Fibroblast of lung (primary cell): ENCODE measurements at regions not wholly inside any gene's neighbourhood (a gene's known extent, or its start where the extent isn't known, plus 50 kb on each side); places are given as distances from the start of the nearest gene placed in this dataset.

ENCODE experiments used
- DNase-seq, 2 donors: peaks; one replicate each; pipeline versions ENCODE4 v3.0.0 to v3.0.0-alpha.2; 2010; ENCODE audit warnings: low read depth in 2 of 2
- H2AFZ ChIP-seq: 2 replicates; pipeline ENCODE4 v1.5.1; 2012; ENCODE audit warnings: low read length, control low read depth, inconsistent platforms
- H3K27ac ChIP-seq: 2 replicates; pipeline ENCODE4 v1.5.1; 2011; ENCODE audit warnings: low read length, control low read depth; ENCODE audit not compliant: insufficient read depth
- H3K27me3 ChIP-seq: 2 replicates; pipeline ENCODE4 v1.5.1; 2011; ENCODE audit warnings: mild to moderate bottlenecking, low read length; ENCODE audit not compliant: control insufficient read depth, insufficient read depth
- H3K36me3 ChIP-seq: 2 replicates; pipeline ENCODE4 v1.5.1; 2011; ENCODE audit warnings: low read length; ENCODE audit not compliant: control insufficient read depth, insufficient read depth
- H3K4me1 ChIP-seq: 2 replicates; pipeline ENCODE4 v1.5.1; 2011; ENCODE audit warnings: low read length; ENCODE audit not compliant: control insufficient read depth, insufficient read depth; ENCODE audit errors: extremely low read depth
- H3K4me2 ChIP-seq: 2 replicates; pipeline ENCODE4 v1.5.1; 2011; ENCODE audit warnings: low read length, control low read depth; ENCODE audit not compliant: insufficient read depth; ENCODE audit errors: extremely low read depth
- H3K4me3 ChIP-seq, 4 experiments: fragments of 200-600 bp in 1 of 4; sonication (generic) in 1 of 4; replicated peaks in 1 of 4; 2 replicates each; pipeline ENCODE4 v1.5.1; 2011 to 2016; ENCODE audit warnings: low read length in 4 of 4, low read depth in 3 of 4, mild to moderate bottlenecking in 3 of 4, control low read depth in 2 of 4, inconsistent platforms in 1 of 4, mixed read lengths in 1 of 4; ENCODE audit not compliant: insufficient read depth in 1 of 4; ENCODE audit errors: control extremely low read depth in 1 of 4
- H3K79me2 ChIP-seq: 2 replicates; pipeline ENCODE4 v1.5.1; 2012; ENCODE audit warnings: mild to moderate bottlenecking, low read length, inconsistent platforms; ENCODE audit not compliant: control insufficient read depth, insufficient read depth
- H3K9ac ChIP-seq: 2 replicates; pipeline ENCODE4 v1.5.1; 2011; ENCODE audit warnings: mild to moderate bottlenecking, low read length, control low read depth; ENCODE audit not compliant: insufficient read depth
- H3K9me3 ChIP-seq: 2 replicates; pipeline ENCODE4 v1.5.1; 2012; ENCODE audit warnings: low read depth, low read length; ENCODE audit not compliant: control insufficient read depth, insufficient read depth
- H4K20me1 ChIP-seq: 2 replicates; pipeline ENCODE4 v1.5.1; 2011; ENCODE audit warnings: low read length; ENCODE audit not compliant: control insufficient read depth, insufficient read depth; ENCODE audit errors: extremely low read depth
- CTCF ChIP-seq, 2 donors: IDR thresholded peaks in 1 of 2; conservative IDR thresholded peaks in 1 of 2; 1 replicate in 1 of 2; 2 replicates in 1 of 2; pipeline ENCODE4 v1.5.1; 2011 to 2012; ENCODE audit warnings: low read length in 2 of 2, control low read depth in 1 of 2, inconsistent platforms in 1 of 2, low read depth in 1 of 2, mild to moderate bottlenecking in 1 of 2
- EZH2 ChIP-seq: IDR thresholded peaks from 2 replicates; pipeline ENCODE4 v1.5.1; 2012; ENCODE audit warnings: low read length, control low read depth, mild to moderate bottlenecking; ENCODE audit errors: missing control alignments

DNA sequence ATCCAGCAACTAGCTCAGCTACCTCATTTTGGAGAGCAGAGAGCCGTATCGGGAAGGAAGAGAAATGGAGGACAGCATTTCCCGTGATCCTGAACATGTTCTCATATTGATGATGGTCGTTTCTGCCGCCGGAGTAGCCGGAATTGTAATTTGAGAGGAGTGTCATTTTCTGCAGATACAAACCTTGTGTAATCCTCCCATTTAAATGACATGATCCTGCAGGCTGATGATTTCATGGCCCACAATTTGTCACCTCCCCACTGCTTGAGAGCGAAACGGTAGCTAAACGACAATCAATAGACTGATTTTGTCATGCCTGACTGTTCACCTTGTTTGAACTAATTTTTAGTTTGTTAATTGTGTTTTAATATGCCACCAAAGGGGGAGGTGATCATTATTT is 126.5 kb upstream of the CNTN6 start:
- no peak overlapping the region for H3K4me3 ChIP-seq
- H4K20me1 ChIP-seq = no peaks in the 10 kb centered on the region
- no peak overlapping the region for H3K27ac ChIP-seq
- no peaks in the 10 kb centered on the region for H3K9me3 ChIP-seq
- no peaks in the 10 kb centered on the region for H3K4me1 ChIP-seq
- no peaks in the 10 kb centered on the region for H3K79me2 ChIP-seq
- no peak overlapping the region for H3K9ac ChIP-seq
- no peak overlapping the region for H3K4me2 ChIP-seq
- no peaks in the 10 kb centered on the region for H3K27me3 ChIP-seq
- DNase-seq = no peak
- no peaks in the 10 kb centered on the region for H3K36me3 ChIP-seq
- H2AFZ ChIP-seq = no peak overlapping the region
- TF ChIP-seq CTCF (conservative IDR thresholded peaks at IDR 0.05 in 1 of 2, IDR thresholded peaks at IDR 0.05 in 1 of 2; ENCODE audit: low read depth in 1 of 2, low read length in 2 of 2) = no peak
- no peak for TF ChIP-seq EZH2

- no peak for DNase-seq
These were observed 119.5 kb upstream of the CNTN6 start for GRCh38 chr3:973340-973739.

GRCh38 chr3:976006-976405 is 116.8 kb upstream of the CNTN6 start:
- Histone ChIP-seq H3K79me2 (no peaks in the 10 kb centered on the region), H3K27ac (no peak overlapping the region), H3K9ac (no peak overlapping the region), H3K27me3 (no peaks in the 10 kb centered on the region), H4K20me1 (no peaks in the 10 kb centered on the region), H3K4me1 (no peaks in the 10 kb centered on the region), H3K4me2 (no peak overlapping the region), H3K4me3 (no peak overlapping the region), H3K9me3 (no peaks in the 10 kb centered on the region), H2AFZ (no peak overlapping the region), H3K36me3 (no peaks in the 10 kb centered on the region)
- DNase-seq = no peak
- no peak for TF ChIP-seq CTCF (conservative IDR thresholded peaks at IDR 0.05 in 1 of 2, IDR thresholded peaks at IDR 0.05 in 1 of 2; ENCODE audit: low read depth in 1 of 2, low read length in 2 of 2)
- TF ChIP-seq EZH2 = no peak

More at GRCh38 chr3:973340-973739, 119.5 kb upstream of the CNTN6 start:
- Histone ChIP-seq H3K4me2 (no peak overlapping the region), H3K9ac (no peak overlapping the region), H4K20me1 (no peaks in the 10 kb centered on the region), H3K27me3 (no peaks in the 10 kb centered on the region), H3K4me1 (no peaks in the 10 kb centered on the region), H2AFZ (no peak overlapping the region), H3K4me3 (no peak overlapping the region), H3K79me2 (no peaks in the 10 kb centered on the region), H3K9me3 (no peaks in the 10 kb centered on the region), H3K36me3 (no peaks in the 10 kb centered on the region), H3K27ac (no peak overlapping the region)
- TF ChIP-seq EZH2 (no peak), CTCF (conservative IDR thresholded peaks at IDR 0.05 in 1 of 2, IDR thresholded peaks at IDR 0.05 in 1 of 2; ENCODE audit: low read depth in 1 of 2, low read length in 2 of 2) (no peak)
